ENCODE measurements at regions not wholly inside any gene's neighbourhood (a gene's known extent, or its start where the extent isn't known, plus 50 kb on each side); places are given as distances from the start of the nearest gene placed in this dataset.

- Histone ChIP-seq H4K5ac (ENCODE audit: insufficient read length, low read depth, low read length) (no peak overlapping the region), H3K4me3 (ENCODE audit: extremely low read depth in 1 of 4, insufficient read depth in 2 of 4, low read depth in 3 of 4, low read length in 4 of 4) (no peak overlapping the region), H3K4ac (replicated peaks; ENCODE audit: insufficient read length, low read depth, low read length) (no peak overlapping the region), H3K36me3 (ENCODE audit: control insufficient read depth in 2 of 4, insufficient read depth in 4 of 4, low read length in 3 of 4) (no peaks in the 10 kb centered on the region), H3K9ac (replicated peaks in 1 of 4; ENCODE audit: extremely low read depth in 1 of 4, low read depth in 3 of 4, low read length in 3 of 4) (no peak overlapping the region), H3K14ac (ENCODE audit: insufficient read length) (no peak overlapping the region), H3K27me3 (replicated peaks in 1 of 4; ENCODE audit: control insufficient read depth in 3 of 4, extremely low read depth in 1 of 4, insufficient read depth in 3 of 4, low read length in 3 of 4) (no peaks in the 10 kb centered on the region), H4K91ac (replicated peaks; ENCODE audit: insufficient read length, low read length) (no peak overlapping the region), H3K79me1 (ENCODE audit: low read depth, low read length) (no peaks in the 10 kb centered on the region), H4K8ac (ENCODE audit: extremely low read depth, insufficient read depth, low read length) (no peak overlapping the region), H3K9me3 (ENCODE audit: insufficient read depth in 2 of 2, low read depth in 1 of 2, low read length in 1 of 2) (no peaks in the 10 kb centered on the region), H2BK15ac (ENCODE audit: low read length) (no peak overlapping the region), H3K18ac (ENCODE audit: extremely low read depth, low read length) (no peak overlapping the region), H3K56ac (replicated peaks; ENCODE audit: insufficient read length, low read depth, low read length) (no peak overlapping the region), H2AFZ (ENCODE audit: low read length) (no peak overlapping the region), H3K4me2 (ENCODE audit: insufficient read depth in 1 of 2, low read depth in 2 of 2, low read length in 2 of 2) (no peak overlapping the region), H2AK5ac (ENCODE audit: low read depth, low read length) (no peak overlapping the region), H3K4me1 (replicated peaks in 1 of 4; ENCODE audit: control insufficient read depth in 3 of 4, insufficient read depth in 4 of 4, low read length in 3 of 4) (no peaks in the 10 kb centered on the region), H3K79me2 (ENCODE audit: control insufficient read depth in 1 of 2, insufficient read depth in 2 of 2, low read length in 2 of 2) (no peaks in the 10 kb centered on the region), H2BK12ac (ENCODE audit: low read depth, low read length) (no peak overlapping the region), H4K20me1 (replicated peaks in 1 of 2; ENCODE audit: control insufficient read depth in 1 of 2, insufficient read depth in 2 of 2, low read length in 2 of 2) (no peaks in the 10 kb centered on the region), H3K27ac (ENCODE audit: low read depth, low read length) (no peak overlapping the region), H3K23me2 (ENCODE audit: low read depth, low read length) (no peaks in the 10 kb centered on the region), H2BK5ac (ENCODE audit: low read depth, low read length) (no peak overlapping the region), H3K23ac (ENCODE audit: insufficient read length) (no peak overlapping the region), H2BK20ac (ENCODE audit: low read length) (no peak overlapping the region), H2BK120ac (replicated peaks; ENCODE audit: low read depth, low read length) (no peak overlapping the region)
- CTCF ChIA-PET (ENCODE audit: partially characterized antibody) = interaction anchor here (1.1 kb wide), 1 partner anchor 149 kb away, joined by 4 read pairs; no protein-coding TSS in a partner anchor
- POLR2A ChIA-PET (ENCODE audit: partially characterized antibody) = no interaction called here
- TF ChIP-seq EP300 (IDR thresholded peaks at IDR 0.05; ENCODE audit: borderline replicate concordance in 1 of 2, low read depth in 2 of 2, low read length in 2 of 2) = no peak
- TF ChIP-seq KDM4A (IDR thresholded peaks at IDR 0.05; ENCODE audit: low read depth, low read length, severe bottlenecking) = no peak
- no peak for FAIRE-seq
- DNase-seq (ENCODE audit: low read depth in 1 of 2, low spot score in 2 of 2) = no peak
These were observed 658.5 kb downstream of the TYW1 start for GRCh38 chr7:67655168-67655567.

Measured in H1 (cell line).